Transverse colon (tissue), 4 donors: ENCODE measurements at regions not wholly inside any gene's neighbourhood (a gene's known extent, or its start where the extent isn't known, plus 50 kb on each side); places are given as distances from the start of the nearest gene placed in this dataset.

Source experiments
- POLR2A ChIP-seq: fragments of 450-650 bp; IDR thresholded peaks from one replicate; pipeline ENCODE4 v1.6.1; 2016; ENCODE audit warnings: antibody characterized with exemption, mild to moderate bottlenecking, moderate library complexity
- POLR2AphosphoS5 ChIP-seq, 3 donors: sonication (generic); formaldehyde crosslinking; IDR thresholded peaks; one replicate each; pipeline ENCODE4 v1.6.1; 2016; ENCODE audit warnings: antibody characterized with exemption in 3 of 3
- TF ChIP-seq, protein P1 (sequence below), 5 experiments: fragments of 200-600 bp in 3 of 5; fragments of 450-650 bp in 2 of 5; sonication (generic) in 3 of 5; IDR thresholded peaks; 1 replicate in 2 of 5; 2 replicates in 3 of 5; pipeline ENCODE4 v1.5.1; 2016 to 2017; ENCODE audit warnings: antibody characterized with exemption in 5 of 5, inconsistent platforms in 3 of 5, mild to moderate bottlenecking in 2 of 5, moderate library complexity in 1 of 5

- TF ChIP-seq POLR2A, result no peak
- TF ChIP-seq POLR2AphosphoS5 (IDR thresholded peaks at IDR 0.05), result no peak
- TF ChIP-seq, protein P1, sequence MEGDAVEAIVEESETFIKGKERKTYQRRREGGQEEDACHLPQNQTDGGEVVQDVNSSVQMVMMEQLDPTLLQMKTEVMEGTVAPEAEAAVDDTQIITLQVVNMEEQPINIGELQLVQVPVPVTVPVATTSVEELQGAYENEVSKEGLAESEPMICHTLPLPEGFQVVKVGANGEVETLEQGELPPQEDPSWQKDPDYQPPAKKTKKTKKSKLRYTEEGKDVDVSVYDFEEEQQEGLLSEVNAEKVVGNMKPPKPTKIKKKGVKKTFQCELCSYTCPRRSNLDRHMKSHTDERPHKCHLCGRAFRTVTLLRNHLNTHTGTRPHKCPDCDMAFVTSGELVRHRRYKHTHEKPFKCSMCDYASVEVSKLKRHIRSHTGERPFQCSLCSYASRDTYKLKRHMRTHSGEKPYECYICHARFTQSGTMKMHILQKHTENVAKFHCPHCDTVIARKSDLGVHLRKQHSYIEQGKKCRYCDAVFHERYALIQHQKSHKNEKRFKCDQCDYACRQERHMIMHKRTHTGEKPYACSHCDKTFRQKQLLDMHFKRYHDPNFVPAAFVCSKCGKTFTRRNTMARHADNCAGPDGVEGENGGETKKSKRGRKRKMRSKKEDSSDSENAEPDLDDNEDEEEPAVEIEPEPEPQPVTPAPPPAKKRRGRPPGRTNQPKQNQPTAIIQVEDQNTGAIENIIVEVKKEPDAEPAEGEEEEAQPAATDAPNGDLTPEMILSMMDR (IDR thresholded peaks at IDR 0.05), result no peak
Observed at GRCh38 chr4:3688018-3688998, 77.9 kb upstream of the ADRA2C start.
